ENCODE measurements at regions not wholly inside any gene's neighbourhood (a gene's known extent, or its start where the extent isn't known, plus 50 kb on each side); places are given as distances from the start of the nearest gene placed in this dataset.

DNA sequence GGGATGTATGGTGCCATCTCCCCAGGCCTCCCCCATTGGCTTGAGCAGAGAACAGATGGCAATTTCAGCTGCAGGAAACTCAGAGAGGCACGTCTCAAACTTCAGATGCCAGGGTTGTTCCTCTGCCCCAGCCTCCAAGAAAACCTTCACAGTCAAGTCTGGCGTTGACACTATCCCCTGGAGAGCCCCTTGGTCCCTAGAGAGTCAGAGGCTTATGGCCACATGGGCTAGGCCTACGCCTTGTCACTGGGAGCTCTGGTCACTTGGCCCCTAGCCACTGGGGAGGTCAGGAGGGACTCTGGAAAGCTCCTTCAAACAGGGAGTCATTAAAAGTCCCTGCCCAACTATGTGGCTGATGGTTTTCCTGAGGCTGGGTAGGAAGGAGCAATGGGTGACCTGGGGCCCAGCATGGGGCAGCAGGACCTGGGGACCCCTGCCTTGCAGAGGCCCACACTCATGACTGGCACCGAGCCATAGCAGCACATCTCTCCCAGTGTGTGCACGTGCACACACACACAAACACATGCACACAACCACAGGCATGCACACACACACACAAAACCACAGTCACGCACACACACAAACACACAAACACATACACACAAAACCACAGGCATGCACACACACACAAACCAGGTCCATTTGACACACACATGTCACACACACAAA is 144.2 kb downstream of the GADD45G start:
- Histone ChIP-seq H3K4me1 (replicated peaks) (no peaks in the 10 kb centered on the region), H3K27me3 (replicated peaks; ENCODE audit: insufficient read depth) (no peaks in the 10 kb centered on the region), H3K27ac (no peak overlapping the region), H3K4me3 (no peak overlapping the region), H3K36me3 (no peaks in the 10 kb centered on the region), H3K9me3 (no peaks in the 10 kb centered on the region)
- WGBS, result 91% methylated on average over 6 of the region's 6 CpGs
- no peak for DNase-seq (ENCODE audit: low spot score)
- no peak for TF ChIP-seq POLR2AphosphoS5 (IDR thresholded peaks at IDR 0.05)
- TF ChIP-seq, protein P1, sequence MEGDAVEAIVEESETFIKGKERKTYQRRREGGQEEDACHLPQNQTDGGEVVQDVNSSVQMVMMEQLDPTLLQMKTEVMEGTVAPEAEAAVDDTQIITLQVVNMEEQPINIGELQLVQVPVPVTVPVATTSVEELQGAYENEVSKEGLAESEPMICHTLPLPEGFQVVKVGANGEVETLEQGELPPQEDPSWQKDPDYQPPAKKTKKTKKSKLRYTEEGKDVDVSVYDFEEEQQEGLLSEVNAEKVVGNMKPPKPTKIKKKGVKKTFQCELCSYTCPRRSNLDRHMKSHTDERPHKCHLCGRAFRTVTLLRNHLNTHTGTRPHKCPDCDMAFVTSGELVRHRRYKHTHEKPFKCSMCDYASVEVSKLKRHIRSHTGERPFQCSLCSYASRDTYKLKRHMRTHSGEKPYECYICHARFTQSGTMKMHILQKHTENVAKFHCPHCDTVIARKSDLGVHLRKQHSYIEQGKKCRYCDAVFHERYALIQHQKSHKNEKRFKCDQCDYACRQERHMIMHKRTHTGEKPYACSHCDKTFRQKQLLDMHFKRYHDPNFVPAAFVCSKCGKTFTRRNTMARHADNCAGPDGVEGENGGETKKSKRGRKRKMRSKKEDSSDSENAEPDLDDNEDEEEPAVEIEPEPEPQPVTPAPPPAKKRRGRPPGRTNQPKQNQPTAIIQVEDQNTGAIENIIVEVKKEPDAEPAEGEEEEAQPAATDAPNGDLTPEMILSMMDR (IDR thresholded peaks at IDR 0.05), result no peak
- no peak for TF ChIP-seq POLR2A (IDR thresholded peaks at IDR 0.05)
- intact Hi-C loops (cut with DNase I), result no loop called here

DNA sequence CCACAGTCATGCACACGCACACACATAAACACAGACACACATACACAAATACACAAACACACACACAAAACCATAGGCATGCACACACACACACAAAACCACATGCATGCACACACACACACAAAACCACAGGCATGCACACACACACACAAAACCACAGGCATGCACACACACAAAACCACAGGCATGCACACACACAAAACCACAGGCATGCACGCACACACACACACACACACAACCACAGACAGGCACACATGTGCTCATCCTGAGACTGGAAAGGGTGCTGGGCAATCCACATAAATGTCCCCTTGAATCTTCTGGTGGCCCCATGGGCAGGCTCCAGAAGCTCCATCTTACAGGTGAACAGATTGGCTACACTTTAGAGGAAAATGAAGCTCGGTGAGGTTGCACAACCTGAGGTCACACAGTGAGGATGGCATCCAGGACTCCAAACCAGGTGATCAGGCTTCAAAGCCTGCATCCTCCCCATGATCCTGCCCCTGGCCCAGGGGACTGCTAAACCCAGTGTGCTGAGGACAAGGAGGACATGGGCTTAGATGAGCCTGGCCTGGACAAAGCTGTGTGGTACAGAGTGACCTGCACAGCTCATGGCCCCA is 144.8 kb downstream of the GADD45G start:
- H3K27me3 ChIP-seq (replicated peaks; ENCODE audit: insufficient read depth), result no peaks in the 10 kb centered on the region
- TF ChIP-seq, protein P1 (IDR thresholded peaks at IDR 0.05), result no peak
- TF ChIP-seq POLR2AphosphoS5 (IDR thresholded peaks at IDR 0.05) (no peak), POLR2A (IDR thresholded peaks at IDR 0.05) (no peak)
- H3K36me3 ChIP-seq, result no peaks in the 10 kb centered on the region
- no peaks in the 10 kb centered on the region for H3K9me3 ChIP-seq
- 78% methylated on average over 3 of the region's 3 CpGs for WGBS
- DNase-seq (ENCODE audit: low spot score), result no peak
- no peak overlapping the region for H3K4me3 ChIP-seq
- H3K4me1 ChIP-seq (replicated peaks), result no peaks in the 10 kb centered on the region
- H3K27ac ChIP-seq, result no peak overlapping the region
- intact Hi-C loops (cut with DNase I), result no loop called here

DNA sequence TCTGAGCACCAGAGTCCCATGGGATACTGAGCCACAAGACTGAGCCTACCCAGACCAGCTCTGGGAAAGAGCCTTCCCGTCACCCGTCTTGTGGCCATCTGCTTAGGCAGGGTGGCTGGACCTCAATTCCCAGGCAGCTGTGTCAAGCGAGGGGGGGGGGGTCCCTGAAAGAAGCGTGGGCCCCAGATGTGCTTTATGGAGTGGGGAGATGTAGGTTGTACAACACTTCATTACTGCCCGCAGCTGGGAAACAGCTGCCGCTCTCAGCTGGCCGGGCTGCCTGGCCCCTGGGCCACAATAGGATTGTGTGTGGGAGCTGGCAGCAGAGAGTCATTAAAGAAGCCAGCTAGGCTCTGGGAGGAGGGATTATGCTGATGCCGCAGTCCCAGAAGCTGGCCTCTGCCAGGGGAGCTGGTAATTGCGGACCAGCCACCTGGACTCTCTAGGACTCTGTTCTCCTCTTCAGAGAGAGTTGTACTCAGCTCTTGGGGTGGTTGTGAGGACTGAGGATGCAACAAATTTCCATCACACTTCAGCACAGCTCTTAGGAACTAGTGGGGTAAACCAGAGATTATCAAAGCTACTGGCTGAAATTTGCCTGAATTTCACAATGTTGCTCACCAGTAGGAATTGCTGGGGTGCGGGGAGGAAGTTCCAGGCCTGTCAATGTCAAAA is 145.4 kb downstream of the GADD45G start:
- Histone ChIP-seq H3K4me3 (no peak overlapping the region), H3K27ac (no peak overlapping the region), H3K4me1 (replicated peaks) (no peaks in the 10 kb centered on the region), H3K9me3 (no peaks in the 10 kb centered on the region), H3K36me3 (no peaks in the 10 kb centered on the region), H3K27me3 (replicated peaks; ENCODE audit: insufficient read depth) (no peaks in the 10 kb centered on the region)
- intact Hi-C loops (cut with DNase I), result no loop called here
- DNase-seq (ENCODE audit: low spot score), result no peak
- TF ChIP-seq POLR2A (IDR thresholded peaks at IDR 0.05), result no peak
- TF ChIP-seq POLR2AphosphoS5 (IDR thresholded peaks at IDR 0.05), result no peak
- TF ChIP-seq, protein P1 (IDR thresholded peaks at IDR 0.05), result no peak
- 81% methylated on average over 10 of the region's 10 CpGs for WGBS

DNA sequence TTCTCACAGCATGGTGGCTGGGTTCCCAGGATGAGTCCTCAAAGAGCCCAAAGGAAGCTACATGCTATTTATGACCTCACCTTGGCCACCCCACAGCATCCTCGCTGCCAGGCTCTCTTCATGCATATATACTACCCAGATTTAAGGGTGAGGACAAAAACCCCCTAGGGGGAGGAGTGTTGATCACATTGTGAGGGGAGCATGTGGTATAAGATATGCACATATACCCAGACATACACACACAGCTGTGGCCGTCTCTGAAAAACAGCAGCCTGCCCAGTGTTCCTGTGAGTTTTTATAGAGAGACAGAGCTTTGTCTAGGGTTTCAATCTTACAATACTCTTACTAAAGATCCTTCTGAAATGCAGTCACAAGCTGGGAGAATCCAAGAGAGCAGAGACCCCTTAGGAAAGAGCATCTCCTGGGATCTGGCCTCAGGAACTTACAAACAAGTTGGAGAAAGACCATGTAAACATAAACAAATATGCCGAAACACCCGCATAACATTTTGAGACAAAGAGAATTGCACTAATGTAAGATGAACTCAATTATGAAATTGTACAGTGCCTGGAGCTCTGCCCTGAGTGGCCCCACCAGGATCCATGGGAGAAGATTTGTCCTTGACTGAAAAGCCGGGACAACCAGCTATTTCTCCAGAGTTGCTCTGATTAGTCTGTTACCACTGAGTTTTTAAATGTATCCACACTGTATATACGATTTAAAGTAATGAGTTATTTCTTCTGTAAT is 146.4 kb downstream of the GADD45G start:
- intact Hi-C loops (cut with DNase I), result no loop called here
- Histone ChIP-seq H3K4me1 (replicated peaks) (no peaks in the 10 kb centered on the region), H3K4me3 (no peak overlapping the region), H3K27ac (no peak overlapping the region), H3K27me3 (replicated peaks; ENCODE audit: insufficient read depth) (no peaks in the 10 kb centered on the region), H3K9me3 (no peaks in the 10 kb centered on the region), H3K36me3 (no peaks in the 10 kb centered on the region)
- TF ChIP-seq POLR2AphosphoS5 (IDR thresholded peaks at IDR 0.05) (no peak), POLR2A (IDR thresholded peaks at IDR 0.05) (no peak)
- TF ChIP-seq, protein P1 (IDR thresholded peaks at IDR 0.05), result no peak
- WGBS, result 83% methylated on average over 6 of the region's 6 CpGs
- DNase-seq (ENCODE audit: low spot score), result no peak
